GM19043 (cell line): ENCODE measurements at regions not wholly inside any gene's neighbourhood (a gene's known extent, or its start where the extent isn't known, plus 50 kb on each side); places are given as distances from the start of the nearest gene placed in this dataset.

Experiments used
- ATAC-seq: cut with Tn5 transposase; IDR thresholded peaks from one replicate; pipeline ENCODE4 v1.9.1; 2021; ENCODE audit warnings: low read depth; ENCODE audit not compliant: unreplicated experiment

GRCh38 chr4:100574607-100575006, 56.8 kb upstream of the EMCN start:
- ATAC-seq: no peak

DNA sequence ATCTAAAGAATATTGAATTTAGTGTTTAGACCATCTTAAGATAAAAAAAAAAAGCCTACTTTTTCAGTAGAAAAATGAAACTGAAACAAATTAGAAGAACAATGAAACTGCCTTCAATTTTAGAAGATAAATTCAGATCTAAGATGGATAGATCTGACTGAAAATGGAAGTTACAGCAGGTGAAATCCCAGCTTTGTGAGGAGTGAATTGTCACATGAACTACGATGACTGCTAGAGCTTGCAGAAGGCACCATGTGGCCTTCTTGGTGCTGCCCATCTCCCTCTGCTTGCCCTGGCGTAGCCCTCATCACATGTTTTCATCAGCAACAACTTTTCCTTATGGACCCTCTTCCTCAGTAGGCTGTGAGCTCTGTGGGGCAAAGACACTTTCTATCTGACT, 51.4 kb upstream of the EMCN start:
- no peak for ATAC-seq
